ENCODE measurements at regions not wholly inside any gene's neighbourhood (a gene's known extent, or its start where the extent isn't known, plus 50 kb on each side); places are given as distances from the start of the nearest gene placed in this dataset.
A peak's percentile ranks its signal among the peaks of the same experiment; 100 is the strongest.
"Not testable (repeated sequence)": the region's sequence is repeated elsewhere in the genome, so short reads cannot be mapped to it uniquely, and the experiment has no call there.

- DNase-seq: no peak
These were observed 195.8 kb upstream of the SPRED2 start for GRCh38 chr2:65628156-65628555.

GRCh38 chr2:65626831-65627230 lies 194.4 kb upstream of the SPRED2 start:
- no peak for DNase-seq

- DNase-seq: no peak
These were observed 193.6 kb upstream of the SPRED2 start for GRCh38 chr2:65625982-65626381.

GRCh38 chr2:65622951-65623535 lies 190.6 kb upstream of the SPRED2 start:
- no peak for DNase-seq

- DNase-seq: no peak
These were observed 190.1 kb upstream of the SPRED2 start for GRCh38 chr2:65622499-65622898.

GRCh38 chr2:65620524-65620923 lies 188.1 kb upstream of the SPRED2 start:
- no peak for DNase-seq

- no peak for DNase-seq
These were observed 187.6 kb upstream of the SPRED2 start for GRCh38 chr2:65620026-65620425.

- DNase-seq: no peak
These were observed 183.2 kb upstream of the SPRED2 start for GRCh38 chr2:65615602-65616001.

- no peak for DNase-seq
These were observed 181.7 kb upstream of the SPRED2 start for GRCh38 chr2:65613968-65614555.

- no peak for DNase-seq
These were observed 179.1 kb upstream of the SPRED2 start for GRCh38 chr2:65611488-65611887.

GRCh38 chr2:65608916-65609315 lies 176.5 kb upstream of the SPRED2 start:
- DNase-seq: no peak

GRCh38 chr2:65608466-65608865 lies 176.1 kb upstream of the SPRED2 start:
- no peak for DNase-seq

GRCh38 chr2:65607662-65608305 lies 175.4 kb upstream of the SPRED2 start:
- no peak for DNase-seq

GRCh38 chr2:65605743-65606058 lies 173.3 kb upstream of the SPRED2 start:
- no peak for DNase-seq

- no peak for DNase-seq
These were observed 172.8 kb upstream of the SPRED2 start for GRCh38 chr2:65605058-65605742.

GRCh38 chr2:65604246-65604645 lies 171.8 kb upstream of the SPRED2 start:
- no peak for DNase-seq

GRCh38 chr2:65602603-65603235 lies 170.3 kb upstream of the SPRED2 start:
- no peak for DNase-seq

- DNase-seq: not testable (repeated sequence)
These were observed 168.5 kb upstream of the SPRED2 start for GRCh38 chr2:65600871-65601270.

- DNase-seq: not testable (repeated sequence)
These were observed 168.0 kb upstream of the SPRED2 start for GRCh38 chr2:65600351-65600750.

GRCh38 chr2:65599693-65600092 lies 167.3 kb upstream of the SPRED2 start:
- DNase-seq: no peak

- DNase-seq: no peak
These were observed 166.6 kb upstream of the SPRED2 start for GRCh38 chr2:65598996-65599395.

- no peak for DNase-seq
These were observed 165.9 kb upstream of the SPRED2 start for GRCh38 chr2:65598264-65598663.

- DNase-seq: peak; percentile 42
These were observed 163.2 kb upstream of the SPRED2 start for GRCh38 chr2:65595630-65596029.

- no peak for DNase-seq
These were observed 161.8 kb upstream of the SPRED2 start for GRCh38 chr2:65594150-65594549.
